GM23338 (cell line): ENCODE measurements at regions not wholly inside any gene's neighbourhood (a gene's known extent, or its start where the extent isn't known, plus 50 kb on each side); places are given as distances from the start of the nearest gene placed in this dataset.

Source experiments
- ATAC-seq: fragments of 200-7000 bp; cut with Tn5 transposase; 3 replicates; pipeline ENCODE4 v1.9.1; 2020
- DNase-seq: peaks from one replicate; pipeline ENCODE4 v3.0.0-alpha.2; 2015; ENCODE audit warnings: low spot score
- H2AFZ ChIP-seq: fragments of 200-600 bp; sonication (generic); 2 replicates; pipeline ENCODE4 v1.8.0; 2016; ENCODE audit warnings: antibody characterized with exemption, mild to moderate bottlenecking, moderate library complexity
- H3F3A ChIP-seq: fragments of 200-600 bp; sonication (generic); replicated peaks from 2 replicates; pipeline ENCODE4 v1.8.0; 2017; ENCODE audit warnings: antibody characterized with exemption, mixed run types, low read depth
- H3K27ac ChIP-seq: fragments of 200-600 bp; sonication (generic); 2 replicates; pipeline ENCODE4 v1.6.1; 2016; ENCODE audit warnings: low read depth
- H3K27me3 ChIP-seq: fragments of 200-600 bp; sonication (generic); 2 replicates; pipeline ENCODE4 v1.8.0; 2016; ENCODE audit warnings: mild to moderate bottlenecking, mixed run types, moderate library complexity; ENCODE audit not compliant: insufficient read depth
- H3K36me3 ChIP-seq: fragments of 200-600 bp; sonication (generic); 2 replicates; pipeline ENCODE4 v1.8.0; 2016; ENCODE audit warnings: mild to moderate bottlenecking; ENCODE audit not compliant: insufficient read depth
- H3K4me1 ChIP-seq: fragments of 200-600 bp; sonication (generic); 2 replicates; pipeline ENCODE4 v1.8.0; 2016; ENCODE audit warnings: mild to moderate bottlenecking, moderate library complexity; ENCODE audit not compliant: insufficient read depth
- H3K4me2 ChIP-seq: fragments of 200-600 bp; sonication (generic); 2 replicates; pipeline ENCODE4 v1.7.1; 2017; ENCODE audit warnings: mixed run types
- H3K4me3 ChIP-seq: fragments of 200-600 bp; sonication (generic); 2 replicates; pipeline ENCODE4 v1.6.1; 2016; ENCODE audit warnings: mixed run types
- H3K79me2 ChIP-seq: fragments of 200-600 bp; sonication (generic); replicated peaks from 2 replicates; pipeline ENCODE4 v1.8.0; 2017; ENCODE audit warnings: mild to moderate bottlenecking; ENCODE audit not compliant: insufficient read depth
- H3K9me2 ChIP-seq: fragments of 200-600 bp; sonication (generic); 2 replicates; pipeline ENCODE4 v1.8.0; 2017; ENCODE audit not compliant: insufficient read depth
- H4K20me1 ChIP-seq: fragments of 200-600 bp; sonication (generic); replicated peaks from 2 replicates; pipeline ENCODE4 v1.8.0; 2017; ENCODE audit warnings: mild to moderate bottlenecking; ENCODE audit not compliant: insufficient read depth
- H3K27ac Mint-ChIP-seq: 2 replicates; pipeline ENCODE4 v1.8.0; 2020; ENCODE audit warnings: inconsistent platforms, mild to moderate bottlenecking, moderate library complexity, mixed read lengths
- H3K27me3 Mint-ChIP-seq: 3 replicates; pipeline ENCODE4 v1.8.0; 2022; ENCODE audit warnings: low read depth, mild to moderate bottlenecking, moderate library complexity, mixed read lengths, inconsistent platforms; ENCODE audit not compliant: insufficient read depth, poor library complexity
- H3K36me3 Mint-ChIP-seq: 3 replicates; pipeline ENCODE4 v1.8.0; 2021; ENCODE audit warnings: low read depth, mild to moderate bottlenecking, inconsistent platforms, moderate library complexity, mixed read lengths
- H3K4me1 Mint-ChIP-seq: 3 replicates; pipeline ENCODE4 v1.8.0; 2020; ENCODE audit warnings: mild to moderate bottlenecking, inconsistent platforms, mixed read lengths
- H3K4me3 Mint-ChIP-seq: 3 replicates; pipeline ENCODE4 v1.8.0; 2021; ENCODE audit warnings: moderate library complexity, mild to moderate bottlenecking, inconsistent platforms, mixed read lengths
- H3K9me3 Mint-ChIP-seq: 3 replicates; pipeline ENCODE4 v1.8.0; 2020; ENCODE audit warnings: moderate library complexity, mild to moderate bottlenecking, inconsistent platforms, mixed read lengths
- CREB1 ChIP-seq: fragments of 250-450 bp; sonication (Bioruptor Pico); IDR thresholded peaks from 2 replicates; pipeline ENCODE4 v1.5.0; 2020; ENCODE audit warnings: low read depth, mild to moderate bottlenecking, moderate library complexity
- EZH2 ChIP-seq: fragments of 200-600 bp; sonication (generic); IDR thresholded peaks from one replicate; pipeline ENCODE4 v1.8.0; 2017; ENCODE audit warnings: antibody characterized with exemption, mild to moderate bottlenecking, low read depth; ENCODE audit not compliant: unreplicated experiment
- EZH2phosphoT487 ChIP-seq: fragments of 200-600 bp; sonication (generic); IDR thresholded peaks from one replicate; pipeline ENCODE4 v1.8.1; 2018; ENCODE audit warnings: antibody characterized with exemption; ENCODE audit not compliant: unreplicated experiment
- JUNB ChIP-seq: IDR thresholded peaks from one replicate; pipeline ENCODE4 v1.6.1; 2016; ENCODE audit warnings: antibody characterized with exemption; ENCODE audit not compliant: unreplicated experiment
- NANOG ChIP-seq: IDR thresholded peaks from 2 replicates; pipeline ENCODE4 v1.6.1; 2016; ENCODE audit warnings: antibody characterized with exemption, borderline replicate concordance
- STAT1 ChIP-seq: IDR thresholded peaks from one replicate; pipeline ENCODE4 v1.6.1; 2016; ENCODE audit warnings: antibody characterized with exemption; ENCODE audit not compliant: unreplicated experiment
- ZNF114 ChIP-seq: fragments of 250-450 bp; sonication (Bioruptor Pico); IDR thresholded peaks from 2 replicates; pipeline ENCODE4 v1.5.0; 2020; ENCODE audit warnings: mild to moderate bottlenecking, moderate library complexity
- ZNF331 ChIP-seq: fragments of 250-450 bp; sonication (Bioruptor Pico); IDR thresholded peaks from 2 replicates; pipeline ENCODE4 v1.5.0; 2020; ENCODE audit warnings: low read depth, mild to moderate bottlenecking, moderate library complexity
- TF ChIP-seq, protein P1 (sequence below), 2 experiments: fragments of 200-600 bp in 1 of 2; sonication (generic) in 1 of 2; conservative IDR thresholded peaks; 2 replicates each; pipeline versions ENCODE4 v1.5.1 to v1.6.1; 2016 to 2017; ENCODE audit warnings: antibody characterized with exemption in 2 of 2, low read depth in 2 of 2, mild to moderate bottlenecking in 2 of 2, moderate library complexity in 1 of 2
- TF ChIP-seq, protein P2 (sequence below): IDR thresholded peaks from 2 replicates; pipeline ENCODE4 v1.6.1; 2016; ENCODE audit warnings: antibody characterized with exemption
- TF ChIP-seq, protein P3 (sequence below): IDR thresholded peaks from one replicate; pipeline ENCODE4 v1.6.1; 2018; ENCODE audit warnings: antibody characterized with exemption; ENCODE audit not compliant: unreplicated experiment
- TF ChIP-seq, protein P4 (sequence below): fragments of 250-450 bp; sonication (Bioruptor Pico); IDR thresholded peaks from 2 replicates; pipeline ENCODE4 v1.5.0; 2020; ENCODE audit warnings: mild to moderate bottlenecking, moderate library complexity

DNA sequence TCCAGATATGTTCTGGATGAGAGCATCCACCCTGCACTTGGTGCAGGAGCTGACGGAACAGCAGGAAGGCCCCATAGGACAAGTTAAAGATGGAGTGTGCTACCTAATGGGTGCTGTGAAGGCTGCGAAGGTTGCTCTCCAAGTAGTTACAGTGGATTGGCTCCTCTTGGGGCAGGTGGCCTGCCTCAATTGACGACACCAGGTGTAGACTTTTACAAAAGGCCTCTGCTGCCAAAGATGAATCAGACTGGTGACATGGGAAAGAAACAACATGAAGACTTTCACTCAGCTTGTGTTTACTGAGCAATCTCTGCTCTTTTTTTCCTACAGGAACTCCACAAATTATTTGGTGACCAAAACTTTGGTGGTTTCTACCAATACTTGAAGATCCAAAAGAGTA lies 437.7 kb downstream of the PLCL1 start:
- TF ChIP-seq, protein P1, sequence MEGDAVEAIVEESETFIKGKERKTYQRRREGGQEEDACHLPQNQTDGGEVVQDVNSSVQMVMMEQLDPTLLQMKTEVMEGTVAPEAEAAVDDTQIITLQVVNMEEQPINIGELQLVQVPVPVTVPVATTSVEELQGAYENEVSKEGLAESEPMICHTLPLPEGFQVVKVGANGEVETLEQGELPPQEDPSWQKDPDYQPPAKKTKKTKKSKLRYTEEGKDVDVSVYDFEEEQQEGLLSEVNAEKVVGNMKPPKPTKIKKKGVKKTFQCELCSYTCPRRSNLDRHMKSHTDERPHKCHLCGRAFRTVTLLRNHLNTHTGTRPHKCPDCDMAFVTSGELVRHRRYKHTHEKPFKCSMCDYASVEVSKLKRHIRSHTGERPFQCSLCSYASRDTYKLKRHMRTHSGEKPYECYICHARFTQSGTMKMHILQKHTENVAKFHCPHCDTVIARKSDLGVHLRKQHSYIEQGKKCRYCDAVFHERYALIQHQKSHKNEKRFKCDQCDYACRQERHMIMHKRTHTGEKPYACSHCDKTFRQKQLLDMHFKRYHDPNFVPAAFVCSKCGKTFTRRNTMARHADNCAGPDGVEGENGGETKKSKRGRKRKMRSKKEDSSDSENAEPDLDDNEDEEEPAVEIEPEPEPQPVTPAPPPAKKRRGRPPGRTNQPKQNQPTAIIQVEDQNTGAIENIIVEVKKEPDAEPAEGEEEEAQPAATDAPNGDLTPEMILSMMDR (conservative IDR thresholded peaks at IDR 0.05; ENCODE audit: low read depth in 2 of 2) = no peak
- TF ChIP-seq, protein P2, sequence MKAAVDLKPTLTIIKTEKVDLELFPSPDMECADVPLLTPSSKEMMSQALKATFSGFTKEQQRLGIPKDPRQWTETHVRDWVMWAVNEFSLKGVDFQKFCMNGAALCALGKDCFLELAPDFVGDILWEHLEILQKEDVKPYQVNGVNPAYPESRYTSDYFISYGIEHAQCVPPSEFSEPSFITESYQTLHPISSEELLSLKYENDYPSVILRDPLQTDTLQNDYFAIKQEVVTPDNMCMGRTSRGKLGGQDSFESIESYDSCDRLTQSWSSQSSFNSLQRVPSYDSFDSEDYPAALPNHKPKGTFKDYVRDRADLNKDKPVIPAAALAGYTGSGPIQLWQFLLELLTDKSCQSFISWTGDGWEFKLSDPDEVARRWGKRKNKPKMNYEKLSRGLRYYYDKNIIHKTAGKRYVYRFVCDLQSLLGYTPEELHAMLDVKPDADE = no peak
- TF ChIP-seq ZNF114 (no peak), EZH2 (no peak), CREB1 (no peak), NANOG (no peak), JUNB (no peak), STAT1 (no peak), EZH2phosphoT487 (no peak), ZNF331 (CRISPR knock-in tag) (no peak)
- TF ChIP-seq, protein P3, sequence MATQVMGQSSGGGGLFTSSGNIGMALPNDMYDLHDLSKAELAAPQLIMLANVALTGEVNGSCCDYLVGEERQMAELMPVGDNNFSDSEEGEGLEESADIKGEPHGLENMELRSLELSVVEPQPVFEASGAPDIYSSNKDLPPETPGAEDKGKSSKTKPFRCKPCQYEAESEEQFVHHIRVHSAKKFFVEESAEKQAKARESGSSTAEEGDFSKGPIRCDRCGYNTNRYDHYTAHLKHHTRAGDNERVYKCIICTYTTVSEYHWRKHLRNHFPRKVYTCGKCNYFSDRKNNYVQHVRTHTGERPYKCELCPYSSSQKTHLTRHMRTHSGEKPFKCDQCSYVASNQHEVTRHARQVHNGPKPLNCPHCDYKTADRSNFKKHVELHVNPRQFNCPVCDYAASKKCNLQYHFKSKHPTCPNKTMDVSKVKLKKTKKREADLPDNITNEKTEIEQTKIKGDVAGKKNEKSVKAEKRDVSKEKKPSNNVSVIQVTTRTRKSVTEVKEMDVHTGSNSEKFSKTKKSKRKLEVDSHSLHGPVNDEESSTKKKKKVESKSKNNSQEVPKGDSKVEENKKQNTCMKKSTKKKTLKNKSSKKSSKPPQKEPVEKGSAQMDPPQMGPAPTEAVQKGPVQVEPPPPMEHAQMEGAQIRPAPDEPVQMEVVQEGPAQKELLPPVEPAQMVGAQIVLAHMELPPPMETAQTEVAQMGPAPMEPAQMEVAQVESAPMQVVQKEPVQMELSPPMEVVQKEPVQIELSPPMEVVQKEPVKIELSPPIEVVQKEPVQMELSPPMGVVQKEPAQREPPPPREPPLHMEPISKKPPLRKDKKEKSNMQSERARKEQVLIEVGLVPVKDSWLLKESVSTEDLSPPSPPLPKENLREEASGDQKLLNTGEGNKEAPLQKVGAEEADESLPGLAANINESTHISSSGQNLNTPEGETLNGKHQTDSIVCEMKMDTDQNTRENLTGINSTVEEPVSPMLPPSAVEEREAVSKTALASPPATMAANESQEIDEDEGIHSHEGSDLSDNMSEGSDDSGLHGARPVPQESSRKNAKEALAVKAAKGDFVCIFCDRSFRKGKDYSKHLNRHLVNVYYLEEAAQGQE = no peak
- TF ChIP-seq, protein P4, sequence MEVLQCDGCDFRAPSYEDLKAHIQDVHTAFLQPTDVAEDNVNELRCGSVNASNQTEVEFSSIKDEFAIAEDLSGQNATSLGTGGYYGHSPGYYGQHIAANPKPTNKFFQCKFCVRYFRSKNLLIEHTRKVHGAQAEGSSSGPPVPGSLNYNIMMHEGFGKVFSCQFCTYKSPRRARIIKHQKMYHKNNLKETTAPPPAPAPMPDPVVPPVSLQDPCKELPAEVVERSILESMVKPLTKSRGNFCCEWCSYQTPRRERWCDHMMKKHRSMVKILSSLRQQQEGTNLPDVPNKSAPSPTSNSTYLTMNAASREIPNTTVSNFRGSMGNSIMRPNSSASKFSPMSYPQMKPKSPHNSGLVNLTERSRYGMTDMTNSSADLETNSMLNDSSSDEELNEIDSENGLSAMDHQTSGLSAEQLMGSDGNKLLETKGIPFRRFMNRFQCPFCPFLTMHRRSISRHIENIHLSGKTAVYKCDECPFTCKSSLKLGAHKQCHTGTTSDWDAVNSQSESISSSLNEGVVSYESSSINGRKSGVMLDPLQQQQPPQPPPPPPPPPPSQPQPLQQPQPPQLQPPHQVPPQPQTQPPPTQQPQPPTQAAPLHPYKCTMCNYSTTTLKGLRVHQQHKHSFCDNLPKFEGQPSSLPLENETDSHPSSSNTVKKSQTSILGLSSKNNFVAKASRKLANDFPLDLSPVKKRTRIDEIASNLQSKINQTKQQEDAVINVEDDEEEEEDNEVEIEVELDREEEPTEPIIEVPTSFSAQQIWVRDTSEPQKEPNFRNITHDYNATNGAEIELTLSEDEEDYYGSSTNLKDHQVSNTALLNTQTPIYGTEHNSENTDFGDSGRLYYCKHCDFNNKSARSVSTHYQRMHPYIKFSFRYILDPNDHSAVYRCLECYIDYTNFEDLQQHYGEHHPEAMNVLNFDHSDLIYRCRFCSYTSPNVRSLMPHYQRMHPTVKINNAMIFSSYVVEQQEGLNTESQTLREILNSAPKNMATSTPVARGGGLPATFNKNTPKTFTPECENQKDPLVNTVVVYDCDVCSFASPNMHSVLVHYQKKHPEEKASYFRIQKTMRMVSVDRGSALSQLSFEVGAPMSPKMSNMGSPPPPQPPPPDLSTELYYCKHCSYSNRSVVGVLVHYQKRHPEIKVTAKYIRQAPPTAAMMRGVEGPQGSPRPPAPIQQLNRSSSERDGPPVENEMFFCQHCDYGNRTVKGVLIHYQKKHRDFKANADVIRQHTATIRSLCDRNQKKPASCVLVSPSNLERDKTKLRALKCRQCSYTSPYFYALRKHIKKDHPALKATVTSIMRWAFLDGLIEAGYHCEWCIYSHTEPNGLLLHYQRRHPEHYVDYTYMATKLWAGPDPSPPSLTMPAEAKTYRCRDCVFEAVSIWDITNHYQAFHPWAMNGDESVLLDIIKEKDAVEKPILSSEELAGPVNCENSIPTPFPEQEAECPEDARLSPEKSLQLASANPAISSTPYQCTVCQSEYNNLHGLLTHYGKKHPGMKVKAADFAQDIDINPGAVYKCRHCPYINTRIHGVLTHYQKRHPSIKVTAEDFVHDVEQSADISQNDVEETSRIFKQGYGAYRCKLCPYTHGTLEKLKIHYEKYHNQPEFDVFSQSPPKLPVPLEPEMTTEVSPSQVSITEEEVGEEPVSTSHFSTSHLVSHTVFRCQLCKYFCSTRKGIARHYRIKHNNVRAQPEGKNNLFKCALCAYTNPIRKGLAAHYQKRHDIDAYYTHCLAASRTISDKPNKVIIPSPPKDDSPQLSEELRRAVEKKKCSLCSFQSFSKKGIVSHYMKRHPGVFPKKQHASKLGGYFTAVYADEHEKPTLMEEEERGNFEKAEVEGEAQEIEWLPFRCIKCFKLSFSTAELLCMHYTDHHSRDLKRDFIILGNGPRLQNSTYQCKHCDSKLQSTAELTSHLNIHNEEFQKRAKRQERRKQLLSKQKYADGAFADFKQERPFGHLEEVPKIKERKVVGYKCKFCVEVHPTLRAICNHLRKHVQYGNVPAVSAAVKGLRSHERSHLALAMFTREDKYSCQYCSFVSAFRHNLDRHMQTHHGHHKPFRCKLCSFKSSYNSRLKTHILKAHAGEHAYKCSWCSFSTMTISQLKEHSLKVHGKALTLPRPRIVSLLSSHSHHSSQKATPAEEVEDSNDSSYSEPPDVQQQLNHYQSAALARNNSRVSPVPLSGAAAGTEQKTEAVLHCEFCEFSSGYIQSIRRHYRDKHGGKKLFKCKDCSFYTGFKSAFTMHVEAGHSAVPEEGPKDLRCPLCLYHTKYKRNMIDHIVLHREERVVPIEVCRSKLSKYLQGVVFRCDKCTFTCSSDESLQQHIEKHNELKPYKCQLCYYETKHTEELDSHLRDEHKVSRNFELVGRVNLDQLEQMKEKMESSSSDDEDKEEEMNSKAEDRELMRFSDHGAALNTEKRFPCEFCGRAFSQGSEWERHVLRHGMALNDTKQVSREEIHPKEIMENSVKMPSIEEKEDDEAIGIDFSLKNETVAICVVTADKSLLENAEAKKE (CRISPR knock-in tag) = no peak
- Mint-ChIP-seq H3K9me3 (no peaks in the 10 kb centered on the region), H3K4me1 (no peaks in the 10 kb centered on the region), H3K36me3 (no peaks in the 10 kb centered on the region), H3K27me3 (peaks cover 3% of the 10 kb centered on the region), H3K27ac (no peak overlapping the region), H3K4me3 (no peak overlapping the region)
- H3F3A ChIP-seq = no peaks in the 10 kb centered on the region
- no peaks in the 10 kb centered on the region for H3K9me2 ChIP-seq
- H4K20me1 ChIP-seq = no peaks in the 10 kb centered on the region
- no peak overlapping the region for H2AFZ ChIP-seq
- H3K4me3 ChIP-seq = no peak overlapping the region
- no peaks in the 10 kb centered on the region for H3K4me1 ChIP-seq
- H3K27me3 ChIP-seq = no peaks in the 10 kb centered on the region
- ATAC-seq = no peak
- H3K4me2 ChIP-seq = no peak overlapping the region
- no peak for DNase-seq
- no peaks in the 10 kb centered on the region for H3K79me2 ChIP-seq
- no peaks in the 10 kb centered on the region for H3K36me3 ChIP-seq
- no peak overlapping the region for H3K27ac ChIP-seq
